Neural progenitor cell (in vitro differentiated cells): ENCODE measurements at regions not wholly inside any gene's neighbourhood (a gene's known extent, or its start where the extent isn't known, plus 50 kb on each side); places are given as distances from the start of the nearest gene placed in this dataset.
A peak's percentile ranks its signal among the peaks of the same experiment; 100 is the strongest.

Experiments used
- DNase-seq: peaks from one replicate; pipeline ENCODE4 v3.0.0-alpha.2; 2016; ENCODE audit warnings: low spot score
- H2AFZ ChIP-seq: fragments of 200-600 bp; sonication (generic); replicated peaks from 2 replicates; pipeline ENCODE4 v1.6.1; 2016; ENCODE audit warnings: antibody characterized with exemption
- H3F3A ChIP-seq: fragments of 200-600 bp; sonication (generic); 2 replicates; pipeline ENCODE4 v1.6.1; 2016; ENCODE audit warnings: antibody characterized with exemption, low read depth
- H3K27ac ChIP-seq: fragments of 200-600 bp; sonication (generic); 2 replicates; pipeline ENCODE4 v1.5.1; 2016; ENCODE audit warnings: mild to moderate bottlenecking
- H3K27me3 ChIP-seq: fragments of 200-600 bp; sonication (generic); 2 replicates; pipeline ENCODE4 v1.6.1; 2016; ENCODE audit warnings: mild to moderate bottlenecking, moderate library complexity
- H3K36me3 ChIP-seq: fragments of 200-600 bp; sonication (generic); 2 replicates; pipeline ENCODE4 v1.5.1; 2016
- H3K4me1 ChIP-seq: fragments of 200-600 bp; sonication (generic); 2 replicates; pipeline ENCODE4 v1.6.1; 2016; ENCODE audit warnings: mixed run types
- H3K4me2 ChIP-seq: fragments of 200-600 bp; sonication (generic); 2 replicates; pipeline ENCODE4 v1.6.1; 2016
- H3K4me3 ChIP-seq: fragments of 200-600 bp; sonication (generic); 2 replicates; pipeline ENCODE4 v1.5.1; 2016
- H3K79me2 ChIP-seq: fragments of 200-600 bp; sonication (generic); 2 replicates; pipeline ENCODE4 v1.6.1; 2016; ENCODE audit warnings: low read depth
- H3K9ac ChIP-seq: fragments of 200-600 bp; sonication (generic); 2 replicates; pipeline ENCODE4 v1.6.1; 2016
- H3K9me3 ChIP-seq: fragments of 200-600 bp; sonication (generic); 2 replicates; pipeline ENCODE4 v1.5.1; 2016; ENCODE audit warnings: low read depth
- H4K20me1 ChIP-seq: fragments of 200-600 bp; sonication (generic); 2 replicates; pipeline ENCODE4 v1.6.1; 2016; ENCODE audit warnings: low read depth
- H3K27ac Mint-ChIP-seq: 3 replicates; pipeline ENCODE4 v1.8.0; 2021; ENCODE audit warnings: mixed read lengths
- H3K27me3 Mint-ChIP-seq: 2 replicates; pipeline ENCODE4 v1.8.0; 2022; ENCODE audit warnings: low read depth, mild to moderate bottlenecking, inconsistent platforms, moderate library complexity, mixed read lengths; ENCODE audit not compliant: insufficient read depth
- H3K36me3 Mint-ChIP-seq: 3 replicates; pipeline ENCODE4 v1.8.0; 2021; ENCODE audit warnings: mixed read lengths
- H3K4me1 Mint-ChIP-seq: 3 replicates; pipeline ENCODE4 v1.8.0; 2021; ENCODE audit warnings: mixed read lengths
- H3K4me3 Mint-ChIP-seq: 3 replicates; pipeline ENCODE4 v1.8.0; 2021; ENCODE audit warnings: mild to moderate bottlenecking, moderate library complexity, mixed read lengths
- H3K9me3 Mint-ChIP-seq: 3 replicates; pipeline ENCODE4 v1.8.0; 2020; ENCODE audit warnings: mixed read lengths
- CTCF ChIP-seq: fragments of 200-600 bp; sonication (generic); IDR thresholded peaks from 2 replicates; pipeline ENCODE4 v1.5.1; 2017; ENCODE audit warnings: antibody characterized with exemption, mild to moderate bottlenecking
- EZH2 ChIP-seq: fragments of 200-600 bp; sonication (generic); IDR thresholded peaks from 2 replicates; pipeline ENCODE4 v1.6.1; 2017; ENCODE audit warnings: antibody characterized with exemption, mild to moderate bottlenecking, moderate library complexity
- EZH2phosphoT487 ChIP-seq: fragments of 200-600 bp; sonication (generic); IDR thresholded peaks from 2 replicates; pipeline ENCODE4 v1.6.1; 2017; ENCODE audit warnings: antibody characterized with exemption

- Histone ChIP-seq H3K79me2 (no peaks in the 10 kb centered on the region), H3K4me3 (no peak overlapping the region), H3K4me1 (peaks cover 5% of the 10 kb centered on the region), H4K20me1 (no peaks in the 10 kb centered on the region), H2AFZ (no peak overlapping the region), H3K27me3 (no peaks in the 10 kb centered on the region), H3K4me2 (no peak overlapping the region), H3K27ac (no peak overlapping the region), H3F3A (no peaks in the 10 kb centered on the region), H3K9me3 (no peaks in the 10 kb centered on the region), H3K36me3 (no peaks in the 10 kb centered on the region), H3K9ac (no peak overlapping the region)
- Mint-ChIP-seq H3K27ac (peak overlapping the region; percentile 12), H3K4me3 (no peak overlapping the region), H3K27me3 (peaks cover 2% of the 10 kb centered on the region), H3K4me1 (peaks cover 8% of the 10 kb centered on the region), H3K36me3 (no peaks in the 10 kb centered on the region), H3K9me3 (peaks cover 2% of the 10 kb centered on the region)
- no peak for DNase-seq
- TF ChIP-seq EZH2 (no peak), EZH2phosphoT487 (no peak)
Observed at GRCh38 chr6:159604443-159604956, 88.5 kb downstream of the SOD2 start.

- H3K4me1 Mint-ChIP-seq, result peaks cover 8% of the 10 kb centered on the region
- Histone ChIP-seq H3K4me1 (peaks cover 11% of the 10 kb centered on the region), H3K79me2 (no peaks in the 10 kb centered on the region), H4K20me1 (no peaks in the 10 kb centered on the region), H2AFZ (no peak overlapping the region), H3K9ac (no peak overlapping the region), H3K27me3 (no peaks in the 10 kb centered on the region), H3K4me3 (no peak overlapping the region), H3K9me3 (no peaks in the 10 kb centered on the region), H3K36me3 (no peaks in the 10 kb centered on the region), H3K27ac (no peak overlapping the region), H3F3A (peaks cover 7% of the 10 kb centered on the region), H3K4me2 (no peak overlapping the region)
- DNase-seq, result no peak
- no peaks in the 10 kb centered on the region for H3K27me3 Mint-ChIP-seq
- peak overlapping the region; percentile 22 for H3K27ac Mint-ChIP-seq
- H3K4me3 Mint-ChIP-seq, result no peak overlapping the region
- H3K36me3 Mint-ChIP-seq, result no peaks in the 10 kb centered on the region
- no peak for TF ChIP-seq EZH2
- TF ChIP-seq EZH2phosphoT487, result no peak
- TF ChIP-seq CTCF, result no peak
- peaks cover 2% of the 10 kb centered on the region for H3K9me3 Mint-ChIP-seq
Observed at GRCh38 chr6:159602431-159603041, 90.5 kb downstream of the SOD2 start.

- H3F3A ChIP-seq, result peaks cover 8% of the 10 kb centered on the region
- no peaks in the 10 kb centered on the region for H3K9me3 ChIP-seq
- no peaks in the 10 kb centered on the region for H3K36me3 ChIP-seq
- H3K4me2 ChIP-seq, result no peak overlapping the region
- no peaks in the 10 kb centered on the region for H3K79me2 ChIP-seq
- no peak for TF ChIP-seq EZH2phosphoT487
- peak; percentile 4 for TF ChIP-seq CTCF
- TF ChIP-seq EZH2, result no peak
- no peak overlapping the region for H3K9ac ChIP-seq
- no peaks in the 10 kb centered on the region for H3K27me3 ChIP-seq
- Mint-ChIP-seq H3K4me1 (peaks cover 12% of the 10 kb centered on the region), H3K27me3 (no peaks in the 10 kb centered on the region), H3K4me3 (no peak overlapping the region), H3K36me3 (no peaks in the 10 kb centered on the region), H3K9me3 (peaks cover 2% of the 10 kb centered on the region), H3K27ac (no peak overlapping the region)
- no peak overlapping the region for H3K4me3 ChIP-seq
- no peak for DNase-seq
- H3K4me1 ChIP-seq, result peaks cover 12% of the 10 kb centered on the region
- no peaks in the 10 kb centered on the region for H4K20me1 ChIP-seq
- H2AFZ ChIP-seq, result peak overlapping the region; percentile 87
- H3K27ac ChIP-seq, result no peak overlapping the region
Observed at GRCh38 chr6:159601211-159601610, 91.8 kb downstream of the SOD2 start.

- Histone ChIP-seq H3K79me2 (no peaks in the 10 kb centered on the region), H3K4me2 (no peak overlapping the region), H3K4me1 (peaks cover 8% of the 10 kb centered on the region), H3F3A (peaks cover 8% of the 10 kb centered on the region), H3K9ac (no peak overlapping the region), H4K20me1 (no peaks in the 10 kb centered on the region), H3K27ac (no peak overlapping the region), H3K27me3 (no peaks in the 10 kb centered on the region), H3K36me3 (no peaks in the 10 kb centered on the region), H3K9me3 (no peaks in the 10 kb centered on the region), H2AFZ (no peak overlapping the region), H3K4me3 (no peak overlapping the region)
- DNase-seq, result no peak
- TF ChIP-seq EZH2 (no peak), CTCF (no peak), EZH2phosphoT487 (no peak)
- H3K27me3 Mint-ChIP-seq, result peaks cover 5% of the 10 kb centered on the region
- no peak overlapping the region for H3K4me3 Mint-ChIP-seq
- H3K36me3 Mint-ChIP-seq, result no peaks in the 10 kb centered on the region
- no peaks in the 10 kb centered on the region for H3K9me3 Mint-ChIP-seq
- H3K27ac Mint-ChIP-seq, result no peak overlapping the region
- peaks cover 17% of the 10 kb centered on the region for H3K4me1 Mint-ChIP-seq
Observed at GRCh38 chr6:159595173-159595572, 97.9 kb downstream of the SOD2 start.
